NCI-H128 (cell line): ENCODE measurements at regions not wholly inside any gene's neighbourhood (a gene's known extent, or its start where the extent isn't known, plus 50 kb on each side); places are given as distances from the start of the nearest gene placed in this dataset.

Experiments
- DNase-seq: peaks from one replicate; lab custom pipeline; 2025; ENCODE audit not compliant: unreplicated experiment; lab: John Stamatoyannopoulos, UW

- DNase-seq = no peak
These were observed 171.0 kb downstream of the BTG1 start for GRCh38 chr12:91974541-91975085.

GRCh38 chr12:91973813-91974212 is 171.8 kb downstream of the BTG1 start:
- no peak for DNase-seq

GRCh38 chr12:91972896-91973295 is 172.8 kb downstream of the BTG1 start:
- DNase-seq = no peak

GRCh38 chr12:91968777-91969171 is 176.9 kb downstream of the BTG1 start:
- DNase-seq = no peak

- DNase-seq = no peak
These were observed 177.4 kb downstream of the BTG1 start for GRCh38 chr12:91968076-91968776.

GRCh38 chr12:91967590-91967989 is 178.1 kb downstream of the BTG1 start:
- no peak for DNase-seq

- no peak for DNase-seq
These were observed 179.9 kb downstream of the BTG1 start for GRCh38 chr12:91965781-91966180.

- no peak for DNase-seq
These were observed 181.1 kb downstream of the BTG1 start for GRCh38 chr12:91964501-91964900.

- no peak for DNase-seq
These were observed 186.4 kb downstream of the BTG1 start for GRCh38 chr12:91959220-91959619.

- DNase-seq = no peak
These were observed 186.8 kb downstream of the BTG1 start for GRCh38 chr12:91958816-91959215.

GRCh38 chr12:91954747-91955146 is 190.9 kb downstream of the BTG1 start:
- DNase-seq = no peak

- no peak for DNase-seq
These were observed 191.3 kb downstream of the BTG1 start for GRCh38 chr12:91954326-91954725.

- no peak for DNase-seq
These were observed 192.7 kb downstream of the BTG1 start for GRCh38 chr12:91952916-91953315.

- DNase-seq = no peak
These were observed 194.1 kb downstream of the BTG1 start for GRCh38 chr12:91951571-91951970.

- no peak for DNase-seq
These were observed 197.1 kb downstream of the BTG1 start for GRCh38 chr12:91948504-91948903.

- no peak for DNase-seq
These were observed 198.2 kb downstream of the BTG1 start for GRCh38 chr12:91947459-91947858.

GRCh38 chr12:91944637-91945036 is 201.0 kb downstream of the BTG1 start:
- DNase-seq = no peak

- DNase-seq = no peak
These were observed 204.6 kb downstream of the BTG1 start for GRCh38 chr12:91940826-91941570.

GRCh38 chr12:91940322-91940721 is 205.3 kb downstream of the BTG1 start:
- no peak for DNase-seq

- no peak for DNase-seq
These were observed 207.9 kb downstream of the BTG1 start for GRCh38 chr12:91937706-91938105.

GRCh38 chr12:91937009-91937408 is 208.6 kb downstream of the BTG1 start:
- DNase-seq = no peak

- DNase-seq = no peak
These were observed 210.3 kb downstream of the BTG1 start for GRCh38 chr12:91935296-91935695.
